Mesenchymal stem cell (in vitro differentiated cells and primary cell): ENCODE measurements at regions not wholly inside any gene's neighbourhood (a gene's known extent, or its start where the extent isn't known, plus 50 kb on each side); places are given as distances from the start of the nearest gene placed in this dataset.

ENCODE experiments used
- DNase-seq: peaks from one replicate; pipeline ENCODE4 v3.0.0-alpha.2; 2013
- H2AFZ ChIP-seq: one replicate; pipeline ENCODE4 v1.6.1; 2013; ENCODE audit warnings: low read depth, mild to moderate bottlenecking, control low read depth, inconsistent platforms, low read length, moderate library complexity
- H2AK5ac ChIP-seq: 2 replicates; pipeline ENCODE4 v1.6.1; 2013; ENCODE audit warnings: low read length, moderate library complexity, mild to moderate bottlenecking, inconsistent platforms; ENCODE audit not compliant: severe bottlenecking
- H2BK120ac ChIP-seq: one replicate; pipeline ENCODE4 v1.6.1; 2013; ENCODE audit warnings: low read depth, mild to moderate bottlenecking, inconsistent platforms, low read length, moderate library complexity
- H2BK12ac ChIP-seq, 2 experiments: one replicate each; pipeline ENCODE4 v1.6.1; 2013; ENCODE audit warnings: inconsistent platforms in 2 of 2, low read length in 2 of 2, mild to moderate bottlenecking in 2 of 2, moderate library complexity in 2 of 2, control low read depth in 1 of 2
- H2BK15ac ChIP-seq: one replicate; pipeline ENCODE4 v1.6.1; 2013; ENCODE audit warnings: mild to moderate bottlenecking, low read depth, inconsistent platforms; ENCODE audit not compliant: poor library complexity, severe bottlenecking
- H2BK5ac ChIP-seq: 2 replicates; pipeline ENCODE4 v1.6.1; 2013; ENCODE audit warnings: low read depth, mild to moderate bottlenecking, low read length, control low read depth, inconsistent platforms; ENCODE audit not compliant: poor library complexity, severe bottlenecking
- H3K14ac ChIP-seq, 2 experiments: one replicate each; pipeline ENCODE4 v1.6.1; 2013; ENCODE audit warnings: inconsistent platforms in 2 of 2, low read length in 2 of 2, control low read depth in 1 of 2, mild to moderate bottlenecking in 1 of 2, moderate library complexity in 1 of 2
- H3K18ac ChIP-seq, 2 experiments: one replicate each; pipeline ENCODE4 v1.6.1; 2013; ENCODE audit warnings: inconsistent platforms in 2 of 2, low read length in 2 of 2, control low read depth in 1 of 2, low read depth in 1 of 2, mild to moderate bottlenecking in 1 of 2
- H3K23ac ChIP-seq, 2 experiments: one replicate each; pipeline ENCODE4 v1.6.1; 2013; ENCODE audit warnings: inconsistent platforms in 2 of 2, low read length in 2 of 2, mild to moderate bottlenecking in 2 of 2, moderate library complexity in 2 of 2, control low read depth in 1 of 2
- H3K27ac ChIP-seq: 2 replicates; pipeline ENCODE4 v1.5.1; 2013; ENCODE audit warnings: mild to moderate bottlenecking, moderate library complexity, low read length, control low read depth, inconsistent platforms; ENCODE audit not compliant: poor library complexity, severe bottlenecking
- H3K27me3 ChIP-seq, 2 experiments: 2 replicates each; pipeline versions ENCODE4 v1.6.1 to v1.7.0; 2013; ENCODE audit warnings: low read length in 2 of 2, mild to moderate bottlenecking in 2 of 2, moderate library complexity in 2 of 2, control low read depth in 1 of 2, inconsistent platforms in 1 of 2; ENCODE audit not compliant: control insufficient read depth in 1 of 2, insufficient read depth in 1 of 2
- H3K36me3 ChIP-seq, 2 experiments: 2 replicates each; pipeline versions ENCODE4 v1.6.1 to v1.7.0; 2013; ENCODE audit warnings: low read length in 2 of 2, control low read depth in 1 of 2, inconsistent platforms in 1 of 2, low read depth in 1 of 2, mild to moderate bottlenecking in 1 of 2; ENCODE audit not compliant: insufficient read depth in 2 of 2, control insufficient read depth in 1 of 2
- H3K4ac ChIP-seq, 2 experiments: one replicate each; pipeline ENCODE4 v1.6.1; 2013; ENCODE audit warnings: inconsistent platforms in 2 of 2, low read length in 2 of 2, mild to moderate bottlenecking in 2 of 2, moderate library complexity in 2 of 2, control low read depth in 1 of 2, low read depth in 1 of 2
- H3K4me1 ChIP-seq: 2 replicates; pipeline ENCODE4 v1.6.1; 2013; ENCODE audit warnings: low read depth, low read length, control low read depth; ENCODE audit not compliant: control insufficient read depth, insufficient read depth
- H3K4me2 ChIP-seq: 2 replicates; pipeline ENCODE4 v1.6.1; 2013; ENCODE audit warnings: low read length, mild to moderate bottlenecking, inconsistent platforms; ENCODE audit not compliant: poor library complexity, severe bottlenecking
- H3K4me3 ChIP-seq, 2 experiments: 2 replicates each; pipeline versions ENCODE4 v1.5.1 to v1.7.0; 2013; ENCODE audit warnings: low read length in 2 of 2, mild to moderate bottlenecking in 2 of 2, control low read depth in 1 of 2, low read depth in 1 of 2; ENCODE audit not compliant: insufficient read depth in 1 of 2
- H3K79me1 ChIP-seq: replicated peaks from 2 replicates; pipeline ENCODE4 v1.6.1; 2013; ENCODE audit warnings: mild to moderate bottlenecking, control low read depth, low read length, inconsistent platforms; ENCODE audit not compliant: poor library complexity, severe bottlenecking
- H3K9ac ChIP-seq: 2 replicates; pipeline ENCODE4 v1.7.0; 2013; ENCODE audit warnings: mild to moderate bottlenecking, low read length, moderate library complexity
- H3K9me3 ChIP-seq: 2 replicates; pipeline ENCODE4 v1.7.0; 2013; ENCODE audit warnings: mild to moderate bottlenecking, low read length; ENCODE audit not compliant: control insufficient read depth
- H4K8ac ChIP-seq: one replicate; pipeline ENCODE4 v1.6.1; 2013; ENCODE audit warnings: inconsistent platforms, mild to moderate bottlenecking, low read length, moderate library complexity
- H4K91ac ChIP-seq: one replicate; pipeline ENCODE4 v1.6.1; 2013; ENCODE audit warnings: mild to moderate bottlenecking, low read length, inconsistent platforms
- WGBS: methylation state at CpG from one replicate; pipeline ENCODE4 v1.1.7; 2013; ENCODE audit warnings: mixed read lengths; 5-methylcytosine and 5-hydroxymethylcytosine counted together

DNA sequence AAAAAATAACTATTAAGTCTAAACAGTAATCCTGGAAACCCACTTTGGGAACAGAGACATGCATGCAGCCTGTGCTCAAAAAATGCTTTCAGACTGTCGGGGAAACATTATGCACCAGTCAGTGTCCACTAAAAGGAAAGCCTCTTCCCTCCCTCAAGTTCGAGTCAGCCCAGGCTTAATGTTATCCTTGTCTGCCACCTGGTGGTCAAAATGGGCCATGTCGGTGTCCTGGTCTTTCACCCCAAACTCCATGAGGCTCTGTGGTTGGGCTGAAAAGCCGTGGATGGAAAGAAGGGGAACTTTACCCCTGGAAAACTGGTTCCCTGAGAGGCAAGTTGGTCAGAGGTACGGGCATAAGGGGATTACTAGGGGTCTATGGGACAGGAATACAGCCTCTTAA lies 88.4 kb upstream of the ZNF492 start:
- Histone ChIP-seq H2BK5ac (no peak overlapping the region), H3K4me3 (no peak overlapping the region), H3K4me1 (no peaks in the 10 kb centered on the region), H3K4ac (no peak overlapping the region), H3K18ac (no peak overlapping the region), H3K79me1 (no peaks in the 10 kb centered on the region), H4K91ac (no peak overlapping the region), H3K27me3 (no peaks in the 10 kb centered on the region), H2AK5ac (no peak overlapping the region), H3K27ac (no peak overlapping the region), H2BK120ac (no peak overlapping the region), H4K8ac (no peak overlapping the region), H3K14ac (no peak overlapping the region), H3K4me2 (no peak overlapping the region), H3K9me3 (peaks cover 68% of the 10 kb centered on the region), H2BK12ac (no peak overlapping the region), H2BK15ac (no peak overlapping the region), H3K23ac (no peak overlapping the region), H3K9ac (no peak overlapping the region), H3K36me3 (no peaks in the 10 kb centered on the region), H2AFZ (no peak overlapping the region)
- 41% methylated on average over 5 of the region's 5 CpGs for WGBS
- no peak for DNase-seq

GRCh38 chr19:22533761-22534160 lies 100.4 kb upstream of the ZNF492 start:
- H3K79me1 ChIP-seq, result no peaks in the 10 kb centered on the region
- 72% methylated on average over 5 of the region's 5 CpGs for whole genome bisulfite sequencing
- H3K27ac ChIP-seq, result no peak overlapping the region
- no peak overlapping the region for H2BK12ac ChIP-seq
- no peak overlapping the region for H2BK15ac ChIP-seq
- no peak overlapping the region for H3K4me2 ChIP-seq
- H3K23ac ChIP-seq, result no peak overlapping the region
- H3K18ac ChIP-seq, result no peak overlapping the region
- DNase-seq, result no peak
- no peak overlapping the region for H4K8ac ChIP-seq
- no peak overlapping the region for H4K91ac ChIP-seq
- no peaks in the 10 kb centered on the region for H3K27me3 ChIP-seq
- peaks cover 66% of the 10 kb centered on the region for H3K9me3 ChIP-seq
- no peak overlapping the region for H3K4me3 ChIP-seq
- H3K9ac ChIP-seq, result no peak overlapping the region
- H3K4me1 ChIP-seq, result no peaks in the 10 kb centered on the region
- no peak overlapping the region for H3K4ac ChIP-seq
- no peak overlapping the region for H2BK5ac ChIP-seq
- H3K14ac ChIP-seq, result no peak overlapping the region
- no peak overlapping the region for H2AK5ac ChIP-seq
- no peaks in the 10 kb centered on the region for H3K36me3 ChIP-seq
- H2BK120ac ChIP-seq, result no peak overlapping the region
- no peak overlapping the region for H2AFZ ChIP-seq

DNA sequence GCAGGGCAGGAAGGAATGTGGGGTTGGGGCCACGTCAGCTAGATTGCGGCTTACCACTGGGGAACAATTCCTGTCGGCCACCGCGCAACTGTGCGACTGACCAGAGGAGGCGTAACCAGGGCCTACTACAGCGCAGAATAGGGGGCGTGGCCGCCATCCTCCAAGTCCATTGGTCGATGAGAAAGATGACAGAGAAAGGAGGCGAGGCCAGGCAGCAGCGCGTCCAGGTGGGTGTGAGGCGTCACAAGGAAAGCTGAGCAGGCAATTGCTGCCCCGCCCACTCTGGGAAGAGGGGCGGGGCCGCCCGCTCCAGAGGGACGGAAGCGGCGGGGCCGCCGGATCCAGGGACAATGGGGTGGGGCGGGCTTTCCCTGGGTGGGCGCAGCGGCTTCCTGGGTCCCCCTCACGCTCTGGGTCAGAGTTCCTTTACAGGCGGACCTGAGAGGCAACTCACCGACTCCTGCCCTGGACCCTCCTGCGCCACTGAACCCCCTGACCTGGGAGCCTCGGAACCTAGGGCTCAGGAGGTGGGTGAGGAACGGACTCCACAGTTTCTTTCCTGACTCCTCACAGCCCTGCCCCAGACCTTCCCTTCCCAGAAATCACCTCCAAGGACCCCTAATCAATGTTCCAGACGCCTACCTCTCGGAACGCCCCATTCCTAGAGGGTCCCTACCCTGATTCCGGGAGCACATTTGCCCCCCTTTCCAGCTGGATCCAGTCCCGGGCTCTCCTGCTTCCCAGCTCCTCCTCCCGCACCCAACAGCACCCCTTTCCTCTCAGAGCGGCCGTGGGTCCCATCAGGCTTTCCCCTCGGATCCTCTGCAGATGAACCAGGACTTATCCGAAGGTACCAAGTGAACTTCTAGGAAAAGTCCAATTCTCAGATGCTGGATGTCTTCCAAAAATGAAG lies 101.5 kb upstream of the ZNF492 start:
- H2BK12ac ChIP-seq, result no peak overlapping the region
- no peak overlapping the region for H3K9ac ChIP-seq
- H2BK120ac ChIP-seq, result no peak overlapping the region
- no peak overlapping the region for H2AFZ ChIP-seq
- no peak overlapping the region for H3K18ac ChIP-seq
- 86% methylated on average over 41 of the region's 43 CpGs for WGBS
- H4K91ac ChIP-seq, result no peak overlapping the region
- H3K4ac ChIP-seq, result no peak overlapping the region
- DNase-seq, result no peak
- H3K36me3 ChIP-seq, result no peaks in the 10 kb centered on the region
- H3K27ac ChIP-seq, result no peak overlapping the region
- no peak overlapping the region for H3K4me3 ChIP-seq
- H3K9me3 ChIP-seq, result peaks cover 61% of the 10 kb centered on the region
- H3K23ac ChIP-seq, result no peak overlapping the region
- H2BK5ac ChIP-seq, result no peak overlapping the region
- no peaks in the 10 kb centered on the region for H3K4me1 ChIP-seq
- no peak overlapping the region for H4K8ac ChIP-seq
- H2BK15ac ChIP-seq, result no peak overlapping the region
- H2AK5ac ChIP-seq, result no peak overlapping the region
- no peaks in the 10 kb centered on the region for H3K79me1 ChIP-seq
- H3K4me2 ChIP-seq, result no peak overlapping the region
- no peaks in the 10 kb centered on the region for H3K27me3 ChIP-seq
- H3K14ac ChIP-seq, result no peak overlapping the region

- no peaks in the 10 kb centered on the region for H3K79me1 ChIP-seq
- DNase-seq, result no peak
- no peak overlapping the region for H3K9ac ChIP-seq
- no peak overlapping the region for H2BK12ac ChIP-seq
- no peaks in the 10 kb centered on the region for H3K36me3 ChIP-seq
- H3K27ac ChIP-seq, result no peak overlapping the region
- peaks cover 69% of the 10 kb centered on the region for H3K9me3 ChIP-seq
- no peak overlapping the region for H3K14ac ChIP-seq
- no peak overlapping the region for H3K18ac ChIP-seq
- H2BK5ac ChIP-seq, result no peak overlapping the region
- H3K4me3 ChIP-seq, result no peak overlapping the region
- H4K8ac ChIP-seq, result no peak overlapping the region
- H3K4me2 ChIP-seq, result no peak overlapping the region
- no peak overlapping the region for H2AK5ac ChIP-seq
- no peaks in the 10 kb centered on the region for H3K4me1 ChIP-seq
- H3K27me3 ChIP-seq, result no peaks in the 10 kb centered on the region
- no peak overlapping the region for H4K91ac ChIP-seq
- no peak overlapping the region for H2AFZ ChIP-seq
- no peak overlapping the region for H2BK120ac ChIP-seq
- no peak overlapping the region for H3K23ac ChIP-seq
- WGBS, result 77% methylated on average over 3 of the region's 4 CpGs
- H2BK15ac ChIP-seq, result no peak overlapping the region
- no peak overlapping the region for H3K4ac ChIP-seq
Observed at GRCh38 chr19:22530042-22530441, 104.1 kb upstream of the ZNF492 start.
